ENCODE measurements at regions not wholly inside any gene's neighbourhood (a gene's known extent, or its start where the extent isn't known, plus 50 kb on each side); places are given as distances from the start of the nearest gene placed in this dataset.

DNA sequence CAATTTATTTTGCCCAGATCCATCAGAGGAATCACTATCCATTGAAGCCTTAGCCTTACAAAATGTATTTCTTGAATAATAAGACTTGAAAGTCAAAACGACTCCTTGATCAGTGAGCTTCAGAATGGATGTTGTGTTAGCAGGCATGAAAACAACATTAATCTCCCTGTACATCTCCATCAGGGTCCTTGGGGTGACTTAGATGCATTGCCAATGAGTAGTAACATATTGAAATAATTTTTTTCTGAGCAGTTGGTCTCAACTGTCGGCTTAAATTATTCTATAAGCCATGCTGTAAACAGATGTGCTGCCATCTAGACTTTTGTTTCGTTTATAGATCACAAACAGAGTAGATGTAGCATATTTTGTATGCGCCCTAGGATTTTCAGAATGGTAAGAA is 482.0 kb downstream of the AMY1C start:
- TF ChIP-seq TAF1 (IDR thresholded peaks at IDR 0.05; ENCODE audit: borderline replicate concordance, low read depth, low read length) (no peak), POLR2A (IDR thresholded peaks at IDR 0.05; ENCODE audit: low read depth, low read length) (no peak)
